ENCODE measurements at regions not wholly inside any gene's neighbourhood (a gene's known extent, or its start where the extent isn't known, plus 50 kb on each side); places are given as distances from the start of the nearest gene placed in this dataset. TPM values are rescaled to one million over a fixed set of nuclear protein-coding genes. Genes with fewer than 3 reads are reported as not detected.
"Not testable (repeated sequence)": the region's sequence is repeated elsewhere in the genome, so short reads cannot be mapped to it uniquely, and the experiment has no call there.

- DNase-seq, result no peak
Measured at GRCh38 chr4:100023800-100024199, 73.7 kb upstream of the H2AZ1 start.

GRCh38 chr4:100022792-100023222 is 72.7 kb upstream of the H2AZ1 start:
- DNase-seq, result no peak

GRCh38 chr4:100019821-100020220 is 69.7 kb upstream of the H2AZ1 start:
- DNase-seq, result no peak

GRCh38 chr4:100017637-100018310 is 67.7 kb upstream of the H2AZ1 start:
- no peak for DNase-seq

- no peak for DNase-seq
Measured at GRCh38 chr4:100016191-100016590, 66.1 kb upstream of the H2AZ1 start.

GRCh38 chr4:100014616-100015015 is 64.5 kb upstream of the H2AZ1 start:
- DNase-seq, result no peak

- DNase-seq, result no peak
Measured at GRCh38 chr4:100009490-100009889, 59.4 kb upstream of the H2AZ1 start.

- DNase-seq, result no peak
Measured at GRCh38 chr4:100008048-100008447, 58.0 kb upstream of the H2AZ1 start.

GRCh38 chr4:100006161-100006560 is 56.1 kb upstream of the H2AZ1 start:
- DNase-seq, result not testable (repeated sequence)

Small RNA genes lying in the stretch of these regions (small RNA-seq; reads per million reads assigned to genes)
- not detected for gene DYNLL1P6 (ENCODE audit: low replicate concordance)

Data from tongue (tissue), 2 donors.